ENCODE measurements at regions not wholly inside any gene's neighbourhood (a gene's known extent, or its start where the extent isn't known, plus 50 kb on each side); places are given as distances from the start of the nearest gene placed in this dataset.

GRCh38 chr10:111273635-111274034 is 196.8 kb downstream of the ADRA2A start:
- TF ChIP-seq POLR2AphosphoS5 (IDR thresholded peaks at IDR 0.05) (no peak), CTCF (IDR thresholded peaks at IDR 0.05 in 8 of 11, conservative IDR thresholded peaks at IDR 0.05 in 3 of 11) (no peak), POLR2A (IDR thresholded peaks at IDR 0.05) (no peak)

Measured in spleen (tissue), 7 donors.